Tibial nerve (tissue), 4 donors: ENCODE measurements at regions not wholly inside any gene's neighbourhood (a gene's known extent, or its start where the extent isn't known, plus 50 kb on each side); places are given as distances from the start of the nearest gene placed in this dataset.

Experiments
- CTCF ChIP-seq, 5 experiments: fragments of 200-600 bp in 3 of 5; fragments of 450-650 bp in 2 of 5; sonication (generic) in 3 of 5; IDR thresholded peaks; one replicate each; pipeline ENCODE4 v1.5.1; 2016 to 2019; ENCODE audit warnings: antibody characterized with exemption in 5 of 5, mild to moderate bottlenecking in 3 of 5, moderate library complexity in 2 of 5
- EP300 ChIP-seq, 2 donors: sonication (generic); formaldehyde crosslinking; IDR thresholded peaks; one replicate each; pipeline ENCODE4 v1.6.1; 2017; ENCODE audit warnings: antibody characterized with exemption in 2 of 2, mild to moderate bottlenecking in 1 of 2
- POLR2A ChIP-seq, 2 donors: fragments of 450-650 bp; IDR thresholded peaks; one replicate each; pipeline ENCODE4 v1.6.1; 2017; ENCODE audit warnings: antibody characterized with exemption in 2 of 2, mild to moderate bottlenecking in 2 of 2, moderate library complexity in 2 of 2

- TF ChIP-seq CTCF (IDR thresholded peaks at IDR 0.05): no peak
- TF ChIP-seq POLR2A (IDR thresholded peaks at IDR 0.05): no peak
- TF ChIP-seq EP300 (IDR thresholded peaks at IDR 0.05): no peak
Observed at GRCh38 chr4:131251321-131251720, 1897.8 kb upstream of the PCDH10 start.
